ENCODE measurements at regions not wholly inside any gene's neighbourhood (a gene's known extent, or its start where the extent isn't known, plus 50 kb on each side); places are given as distances from the start of the nearest gene placed in this dataset.
"Not testable (repeated sequence)": the region's sequence is repeated elsewhere in the genome, so short reads cannot be mapped to it uniquely, and the experiment has no call there.

DNA sequence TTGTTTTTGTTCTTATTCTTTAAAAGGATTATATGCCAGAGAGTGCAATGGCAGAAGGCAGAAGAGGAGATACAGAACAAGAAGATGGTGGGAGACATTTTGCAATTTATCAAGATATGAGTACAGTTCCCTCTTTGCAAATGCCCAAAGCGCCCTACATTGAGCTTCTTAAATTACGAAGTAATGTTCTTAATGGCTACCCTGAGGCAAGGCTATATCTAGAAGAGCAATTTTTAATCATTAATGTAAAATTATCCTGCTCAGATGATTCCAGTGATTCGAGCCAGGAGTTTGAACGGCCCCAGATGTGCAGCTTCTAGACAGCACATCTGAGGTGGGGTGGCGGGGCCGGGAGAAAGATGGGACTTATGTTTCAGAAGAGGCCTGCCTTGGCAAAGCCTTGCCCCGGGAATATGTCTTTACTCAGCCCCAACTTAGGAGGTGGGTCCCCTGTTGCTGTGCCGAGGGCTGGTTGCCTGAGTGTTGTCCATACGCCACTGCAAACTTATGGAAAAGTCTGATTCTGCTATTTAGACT, 84.9 kb upstream of the MLN start:
- no peak overlapping the region for H3K4me3 Mint-ChIP-seq (ENCODE audit: low read depth)
- no peak for DNase-seq (ENCODE audit: low spot score, unreplicated experiment)
- TF ChIP-seq, protein P1, sequence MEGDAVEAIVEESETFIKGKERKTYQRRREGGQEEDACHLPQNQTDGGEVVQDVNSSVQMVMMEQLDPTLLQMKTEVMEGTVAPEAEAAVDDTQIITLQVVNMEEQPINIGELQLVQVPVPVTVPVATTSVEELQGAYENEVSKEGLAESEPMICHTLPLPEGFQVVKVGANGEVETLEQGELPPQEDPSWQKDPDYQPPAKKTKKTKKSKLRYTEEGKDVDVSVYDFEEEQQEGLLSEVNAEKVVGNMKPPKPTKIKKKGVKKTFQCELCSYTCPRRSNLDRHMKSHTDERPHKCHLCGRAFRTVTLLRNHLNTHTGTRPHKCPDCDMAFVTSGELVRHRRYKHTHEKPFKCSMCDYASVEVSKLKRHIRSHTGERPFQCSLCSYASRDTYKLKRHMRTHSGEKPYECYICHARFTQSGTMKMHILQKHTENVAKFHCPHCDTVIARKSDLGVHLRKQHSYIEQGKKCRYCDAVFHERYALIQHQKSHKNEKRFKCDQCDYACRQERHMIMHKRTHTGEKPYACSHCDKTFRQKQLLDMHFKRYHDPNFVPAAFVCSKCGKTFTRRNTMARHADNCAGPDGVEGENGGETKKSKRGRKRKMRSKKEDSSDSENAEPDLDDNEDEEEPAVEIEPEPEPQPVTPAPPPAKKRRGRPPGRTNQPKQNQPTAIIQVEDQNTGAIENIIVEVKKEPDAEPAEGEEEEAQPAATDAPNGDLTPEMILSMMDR (IDR thresholded peaks at IDR 0.05; ENCODE audit: unreplicated experiment): no peak
- no peaks in the 10 kb centered on the region for H3K36me3 Mint-ChIP-seq (ENCODE audit: insufficient read depth)
- no peaks in the 10 kb centered on the region for H3K9me3 Mint-ChIP-seq (ENCODE audit: low read depth)
- peaks cover 5% of the 10 kb centered on the region for H3K4me1 Mint-ChIP-seq (ENCODE audit: low read depth)
- peaks cover 51% of the 10 kb centered on the region for H3K27me3 Mint-ChIP-seq
- H3K27ac Mint-ChIP-seq: no peak overlapping the region

DNA sequence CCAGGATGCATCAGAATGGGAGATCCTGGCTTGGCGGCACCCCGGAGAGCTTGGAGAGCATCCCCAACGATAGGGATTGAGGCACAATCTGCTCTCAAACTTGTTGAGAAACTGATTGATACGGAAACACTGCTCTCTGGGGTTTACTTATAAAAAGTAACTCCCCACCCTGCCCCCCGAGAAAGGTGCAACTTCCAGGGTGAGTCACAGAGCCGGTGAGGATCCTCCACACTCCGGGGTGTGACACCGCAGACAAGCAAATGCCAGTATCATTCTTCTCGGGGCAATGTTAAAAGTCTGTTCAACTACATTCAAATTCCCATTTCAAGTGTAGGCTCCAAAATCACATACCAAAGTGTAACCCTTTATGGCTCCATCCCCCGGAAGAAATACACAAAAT, 84.4 kb upstream of the MLN start:
- Mint-ChIP-seq H3K27me3 (peaks cover 51% of the 10 kb centered on the region), H3K4me1 (ENCODE audit: low read depth) (peaks cover 5% of the 10 kb centered on the region), H3K36me3 (ENCODE audit: insufficient read depth) (no peaks in the 10 kb centered on the region), H3K4me3 (ENCODE audit: low read depth) (no peak overlapping the region), H3K27ac (no peak overlapping the region), H3K9me3 (ENCODE audit: low read depth) (no peaks in the 10 kb centered on the region)
- DNase-seq (ENCODE audit: low spot score, unreplicated experiment): no peak
- TF ChIP-seq, protein P1 (IDR thresholded peaks at IDR 0.05; ENCODE audit: unreplicated experiment): no peak

DNA sequence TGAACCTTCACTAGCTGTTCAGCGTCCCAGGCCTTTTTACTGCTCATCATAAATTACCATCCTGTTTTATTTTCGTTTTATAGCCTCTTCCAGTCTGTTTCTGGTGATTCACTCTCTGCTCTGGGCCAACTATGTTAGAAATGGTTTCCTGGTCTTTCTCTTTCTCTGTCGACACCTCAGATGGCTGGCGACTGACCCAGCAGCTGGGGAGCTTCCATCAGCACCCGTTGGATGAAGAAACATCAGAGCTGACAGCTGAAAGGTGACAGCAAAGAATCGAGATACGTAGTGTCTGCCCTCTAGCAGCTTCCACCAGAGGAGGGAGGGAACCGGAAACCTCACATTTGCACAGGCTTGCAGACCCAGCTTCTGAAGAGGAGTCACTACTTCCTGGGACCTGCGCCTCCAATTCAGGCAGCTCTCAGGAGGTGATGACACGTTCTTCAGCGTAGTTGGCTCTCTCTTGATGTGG, 82.9 kb upstream of the MLN start:
- Mint-ChIP-seq H3K4me1 (ENCODE audit: low read depth) (peaks cover 10% of the 10 kb centered on the region), H3K4me3 (ENCODE audit: low read depth) (no peak overlapping the region), H3K27ac (no peak overlapping the region), H3K36me3 (ENCODE audit: insufficient read depth) (no peaks in the 10 kb centered on the region), H3K9me3 (ENCODE audit: low read depth) (no peaks in the 10 kb centered on the region), H3K27me3 (peaks cover 46% of the 10 kb centered on the region)
- TF ChIP-seq, protein P1 (IDR thresholded peaks at IDR 0.05; ENCODE audit: unreplicated experiment): no peak
- no peak for DNase-seq (ENCODE audit: low spot score, unreplicated experiment)

DNA sequence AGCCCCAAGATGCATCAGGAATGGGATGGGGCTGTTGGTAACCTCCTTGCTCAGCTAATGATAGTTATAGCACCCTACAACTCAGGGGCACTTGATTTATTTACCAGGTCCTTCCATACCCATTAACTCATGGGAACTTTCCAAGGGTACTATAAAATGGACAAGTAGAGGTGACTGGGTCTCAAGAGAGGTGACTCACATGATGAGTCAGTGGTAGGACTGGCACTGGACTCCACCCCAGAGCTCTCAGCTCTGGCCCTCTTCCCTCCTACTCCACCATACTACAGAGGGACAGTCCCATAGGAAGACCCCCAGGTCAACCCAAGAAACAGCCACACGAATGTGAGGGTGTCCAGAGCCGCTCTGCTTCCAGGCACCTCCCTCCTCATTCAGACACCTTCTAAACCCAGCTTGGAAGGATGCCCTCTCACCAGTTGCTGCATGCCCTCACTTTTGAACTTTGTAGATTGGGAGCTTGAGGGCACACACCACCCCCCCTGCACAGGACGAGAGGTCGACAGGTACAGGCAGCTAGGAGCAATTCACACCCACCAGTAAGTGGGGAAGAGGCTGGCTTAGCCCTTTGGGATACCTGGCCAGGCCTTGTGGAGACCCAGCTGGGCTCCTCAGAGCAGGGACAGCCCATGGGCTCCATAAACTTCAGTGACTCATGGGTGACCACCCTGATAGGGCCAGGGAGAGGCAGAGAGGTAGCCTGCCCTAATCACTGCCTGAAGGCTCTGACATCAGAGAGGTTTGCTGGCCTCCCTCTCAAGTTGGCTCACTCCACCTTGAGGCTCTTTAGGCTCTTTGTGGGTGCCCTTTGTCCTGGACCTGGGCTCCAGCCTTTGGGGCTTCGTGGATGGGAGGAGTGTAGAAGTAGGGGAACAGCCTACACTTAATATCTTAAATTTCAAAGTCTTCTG, 81.6 kb upstream of the MLN start:
- Mint-ChIP-seq H3K27ac (no peak overlapping the region), H3K4me1 (ENCODE audit: low read depth) (peaks cover 23% of the 10 kb centered on the region), H3K4me3 (ENCODE audit: low read depth) (no peak overlapping the region), H3K36me3 (ENCODE audit: insufficient read depth) (no peaks in the 10 kb centered on the region), H3K9me3 (ENCODE audit: low read depth) (no peaks in the 10 kb centered on the region), H3K27me3 (peaks cover 38% of the 10 kb centered on the region)
- no peak for DNase-seq (ENCODE audit: low spot score, unreplicated experiment)
- TF ChIP-seq, protein P1 (IDR thresholded peaks at IDR 0.05; ENCODE audit: unreplicated experiment): no peak

DNA sequence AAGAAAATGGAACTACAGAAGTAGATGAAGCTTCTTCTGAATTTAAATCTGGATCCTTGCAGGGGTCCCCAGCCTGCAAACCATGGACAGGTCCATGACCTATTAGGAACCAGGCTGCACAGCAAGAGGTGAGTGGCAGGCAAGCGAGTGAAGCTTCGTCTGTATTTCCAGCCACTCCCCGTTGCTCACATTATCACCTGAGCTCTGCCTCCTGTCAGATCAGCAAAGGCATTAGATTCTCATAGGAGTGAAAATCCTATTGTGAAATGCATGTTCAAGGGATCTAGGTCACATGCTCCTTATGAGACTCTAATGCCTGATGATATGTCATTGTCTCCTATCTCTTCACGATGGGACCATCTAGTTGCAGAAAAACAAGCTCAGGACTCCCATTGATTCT, 79.8 kb upstream of the MLN start:
- H3K36me3 Mint-ChIP-seq (ENCODE audit: insufficient read depth); DNase-seq (ENCODE audit: low spot score, unreplicated experiment); H3K4me3 Mint-ChIP-seq (ENCODE audit: low read depth); H3K9me3 Mint-ChIP-seq (ENCODE audit: low read depth); H3K27ac Mint-ChIP-seq: not testable (repeated sequence)
- H3K4me1 Mint-ChIP-seq (ENCODE audit: low read depth): peaks cover 34% of the 10 kb centered on the region
- H3K27me3 Mint-ChIP-seq: peaks cover 27% of the 10 kb centered on the region
